ENCODE measurements at regions not wholly inside any gene's neighbourhood (a gene's known extent, or its start where the extent isn't known, plus 50 kb on each side); places are given as distances from the start of the nearest gene placed in this dataset.

GRCh38 chr2:219902891-219903552 lies 275.6 kb downstream of the SLC4A3 start:
- H3K27ac ChIP-seq = no peak overlapping the region
- H3K9me3 ChIP-seq = no peaks in the 10 kb centered on the region
- H3K36me3 ChIP-seq = no peaks in the 10 kb centered on the region
- no peak for TF ChIP-seq POLR2AphosphoS5 (IDR thresholded peaks at IDR 0.05)
- no peak for DNase-seq
- no peak overlapping the region for H3K4me3 ChIP-seq
- no peaks in the 10 kb centered on the region for H3K4me1 ChIP-seq
- 63 to 66% (median 64%) methylated on average over 10 of the region's 10 CpGs for WGBS, 5 donors
- intact Hi-C loops (cut with DNase I; ENCODE audit: low total_unique reads) = no loop called here
- no peaks in the 10 kb centered on the region for H3K27me3 ChIP-seq (replicated peaks in 1 of 7)

- Histone ChIP-seq H3K27me3 (replicated peaks in 1 of 7) (no peaks in the 10 kb centered on the region), H3K9me3 (no peaks in the 10 kb centered on the region), H3K36me3 (no peaks in the 10 kb centered on the region), H3K4me3 (no peak overlapping the region), H3K4me1 (no peaks in the 10 kb centered on the region), H3K27ac (no peak overlapping the region)
- 83 to 98% (median 89%) methylated on average over 2 of the region's 2 CpGs for WGBS, 5 donors
- no peak for TF ChIP-seq CTCF (IDR thresholded peaks at IDR 0.05 in 8 of 11, conservative IDR thresholded peaks at IDR 0.05 in 3 of 11)
- TF ChIP-seq POLR2AphosphoS5 (IDR thresholded peaks at IDR 0.05) = no peak
- no peak for TF ChIP-seq POLR2A (IDR thresholded peaks at IDR 0.05)
- DNase-seq = no peak
- intact Hi-C loops (cut with DNase I; ENCODE audit: low total_unique reads) = no loop called here
These were observed 278.2 kb downstream of the SLC4A3 start for GRCh38 chr2:219905640-219906039.

- H3K4me3 ChIP-seq = no peak overlapping the region
- H3K4me1 ChIP-seq = no peaks in the 10 kb centered on the region
- 77 to 83% (median 78%) methylated on average over 7 of the region's 7 CpGs for WGBS, 5 donors
- no peak for DNase-seq
- no peak overlapping the region for H3K27ac ChIP-seq
- no peaks in the 10 kb centered on the region for H3K9me3 ChIP-seq
- TF ChIP-seq POLR2AphosphoS5 (IDR thresholded peaks at IDR 0.05) = no peak
- no peak for TF ChIP-seq CTCF (IDR thresholded peaks at IDR 0.05 in 8 of 11, conservative IDR thresholded peaks at IDR 0.05 in 3 of 11)
- no peak for TF ChIP-seq POLR2A (IDR thresholded peaks at IDR 0.05)
- no peaks in the 10 kb centered on the region for H3K27me3 ChIP-seq (replicated peaks in 1 of 7)
- intact Hi-C loops (cut with DNase I; ENCODE audit: low total_unique reads) = no loop called here
- no peaks in the 10 kb centered on the region for H3K36me3 ChIP-seq
These were observed 278.9 kb downstream of the SLC4A3 start for GRCh38 chr2:219906114-219907010.

- no peaks in the 10 kb centered on the region for H3K27me3 ChIP-seq (replicated peaks in 1 of 7)
- intact Hi-C loops (cut with DNase I; ENCODE audit: low total_unique reads) = no loop called here
- no peaks in the 10 kb centered on the region for H3K4me1 ChIP-seq
- TF ChIP-seq POLR2AphosphoS5 (IDR thresholded peaks at IDR 0.05) (no peak), POLR2A (IDR thresholded peaks at IDR 0.05) (no peak), CTCF (IDR thresholded peaks at IDR 0.05 in 8 of 11, conservative IDR thresholded peaks at IDR 0.05 in 3 of 11) (no peak)
- 74 to 87% (median 79%) methylated on average over 4 of the region's 4 CpGs for WGBS, 5 donors
- H3K4me3 ChIP-seq = no peak overlapping the region
- no peak overlapping the region for H3K27ac ChIP-seq
- DNase-seq = no peak
- H3K9me3 ChIP-seq = no peaks in the 10 kb centered on the region
- no peaks in the 10 kb centered on the region for H3K36me3 ChIP-seq
These were observed 279.6 kb downstream of the SLC4A3 start for GRCh38 chr2:219907011-219907365.
